HFF-Myc (cell line): ENCODE measurements at regions not wholly inside any gene's neighbourhood (a gene's known extent, or its start where the extent isn't known, plus 50 kb on each side); places are given as distances from the start of the nearest gene placed in this dataset.

ENCODE experiments used
- DNase-seq: peaks from one replicate; pipeline ENCODE4 v3.0.0-alpha.2; 2011; ENCODE audit warnings: low read depth; ENCODE audit errors: extremely low read depth
- H3K4me3 ChIP-seq: replicated peaks from 2 replicates; pipeline ENCODE4 v1.5.1; 2011; ENCODE audit warnings: low read depth, mild to moderate bottlenecking, control low read depth, low read length
- CTCF ChIP-seq: IDR thresholded peaks from 2 replicates; pipeline ENCODE4 v1.5.1; 2012; ENCODE audit warnings: mild to moderate bottlenecking, low read depth, low read length, control low read depth; ENCODE audit errors: missing control alignments

- DNase-seq, result no peak
- no peak for TF ChIP-seq CTCF
- no peak overlapping the region for H3K4me3 ChIP-seq
These were observed 621.4 kb downstream of the POM121L12 start for GRCh38 chr7:53656881-53657280.

- no peak overlapping the region for H3K4me3 ChIP-seq
- no peak for TF ChIP-seq CTCF
- DNase-seq, result no peak
These were observed 622.2 kb downstream of the POM121L12 start for GRCh38 chr7:53657586-53657985.

GRCh38 chr7:53658951-53659350 is 623.5 kb downstream of the POM121L12 start:
- H3K4me3 ChIP-seq, result no peak overlapping the region
- TF ChIP-seq CTCF, result no peak

GRCh38 chr7:53661645-53662217 is 626.3 kb downstream of the POM121L12 start:
- TF ChIP-seq CTCF, result no peak
- no peak overlapping the region for H3K4me3 ChIP-seq
- DNase-seq, result no peak

More at GRCh38 chr7:53658951-53659350, 623.5 kb downstream of the POM121L12 start:
- no peak for DNase-seq

DNA sequence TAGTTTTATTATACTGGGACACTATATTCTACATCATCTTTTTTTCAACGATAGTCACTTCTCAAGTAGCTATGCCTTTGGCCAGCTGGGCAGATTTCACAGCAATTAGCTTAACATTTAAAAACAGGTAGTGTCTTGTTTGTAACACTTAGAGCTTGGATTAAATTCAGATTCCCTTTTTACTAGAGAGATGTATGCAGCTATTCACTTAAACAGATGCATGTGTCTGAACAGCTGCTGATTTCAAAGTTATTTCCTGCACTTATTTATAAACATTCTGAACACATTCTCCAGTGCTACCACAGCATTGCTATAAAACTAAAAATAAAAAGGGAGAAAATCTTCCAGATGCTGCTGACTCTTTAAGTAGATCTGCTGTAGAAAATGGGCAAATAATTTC is 637.2 kb downstream of the POM121L12 start:
- H3K4me3 ChIP-seq, result no peak overlapping the region
- TF ChIP-seq CTCF, result no peak
- DNase-seq, result no peak

DNA sequence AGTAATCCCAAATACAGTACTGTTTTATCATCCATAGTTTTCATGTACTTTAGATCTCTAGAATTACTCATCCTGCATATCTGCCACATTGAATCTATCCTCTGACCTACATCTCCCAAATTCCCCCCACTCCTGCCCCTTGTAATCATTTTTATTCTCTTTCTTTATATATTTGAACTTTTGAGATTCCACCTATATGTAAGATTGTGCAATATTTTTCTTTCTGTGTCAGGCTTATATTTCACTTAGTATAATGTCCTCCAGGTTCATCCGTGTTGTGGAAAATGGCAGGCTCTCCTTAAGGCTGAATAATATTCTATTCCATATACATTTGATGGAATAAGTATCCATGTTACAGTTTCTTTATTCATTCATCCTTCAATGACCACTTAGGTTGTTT is 640.4 kb downstream of the POM121L12 start:
- H3K4me3 ChIP-seq, result no peak overlapping the region
- no peak for TF ChIP-seq CTCF
- DNase-seq, result no peak

GRCh38 chr7:53684693-53685092 is 649.3 kb downstream of the POM121L12 start:
- no peak for DNase-seq
- no peak overlapping the region for H3K4me3 ChIP-seq
- TF ChIP-seq CTCF, result no peak
